Left ventricle myocardium inferior (tissue), 1 donor: ENCODE measurements at regions not wholly inside any gene's neighbourhood (a gene's known extent, or its start where the extent isn't known, plus 50 kb on each side); places are given as distances from the start of the nearest gene placed in this dataset.

Experiments used
- DNase-seq: peaks from one replicate; pipeline ENCODE4 v3.0.0-alpha.2; 2020
- H3K27ac ChIP-seq: fragments of 200-600 bp; replicated peaks from 2 replicates; pipeline ENCODE4 v1.8.0; 2021
- H3K27me3 ChIP-seq: fragments of 200-600 bp; 2 replicates; pipeline ENCODE4 v1.8.0; 2021; ENCODE audit warnings: low read depth
- H3K36me3 ChIP-seq: fragments of 200-600 bp; 2 replicates; pipeline ENCODE4 v1.8.0; 2021
- H3K4me1 ChIP-seq: fragments of 200-600 bp; 2 replicates; pipeline ENCODE4 v1.8.0; 2021
- H3K4me3 ChIP-seq: fragments of 200-600 bp; 2 replicates; pipeline ENCODE4 v1.8.0; 2021; ENCODE audit warnings: mild to moderate bottlenecking, moderate library complexity
- H3K9me3 ChIP-seq: fragments of 200-600 bp; replicated peaks from 2 replicates; pipeline ENCODE4 v1.8.0; 2021
- intact Hi-C: fragments of 100-400 bp; cut with micrococcal nuclease; formaldehyde crosslinking; loops from one replicate; pipeline ENCODE4 v1.11.0; 2022
- TF ChIP-seq, protein P1 (sequence below): fragments of 200-600 bp; IDR thresholded peaks from 2 replicates; pipeline ENCODE4 v1.8.0; 2021; ENCODE audit warnings: antibody characterized with exemption, mild to moderate bottlenecking, borderline replicate concordance
- donor health status: DM: no; HTN: yes; CAD: no; lungs with severe emphysema.

DNA sequence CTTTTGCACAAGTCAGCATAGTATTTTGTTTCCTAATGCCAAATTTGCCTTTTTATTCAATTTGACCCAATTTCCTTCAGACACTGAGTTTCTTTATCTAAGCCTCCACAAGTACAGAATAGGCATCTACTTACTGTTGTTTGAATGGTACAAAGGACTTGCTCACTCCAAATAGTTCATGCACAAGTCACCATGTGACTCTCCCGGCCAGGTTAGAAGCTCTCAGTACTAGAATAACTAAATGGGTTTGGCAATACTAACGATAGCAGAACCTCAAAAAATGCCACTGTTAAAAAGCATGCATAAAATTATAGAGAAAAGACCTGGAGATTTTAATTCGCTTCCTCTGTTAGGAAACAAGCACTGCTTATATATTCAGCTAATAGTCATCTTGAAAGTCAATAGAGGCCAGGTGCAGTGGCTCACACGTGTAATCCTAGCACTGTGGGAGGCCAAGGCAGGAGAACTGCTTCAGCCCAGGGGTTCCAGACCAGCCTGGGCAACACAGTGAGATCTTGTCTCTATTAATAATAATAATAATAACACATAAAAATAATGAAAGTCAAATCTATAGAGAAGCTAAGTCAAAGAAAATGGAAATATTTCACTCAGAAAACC lies 335.8 kb upstream of the MBL2 start:
- Histone ChIP-seq H3K27me3 (no peaks in the 10 kb centered on the region), H3K27ac (no peak overlapping the region), H3K4me1 (no peaks in the 10 kb centered on the region), H3K9me3 (peaks cover 9% of the 10 kb centered on the region), H3K36me3 (no peaks in the 10 kb centered on the region), H3K4me3 (no peak overlapping the region)
- no peak for DNase-seq
- intact Hi-C loops: no loop called here
- TF ChIP-seq, protein P1, sequence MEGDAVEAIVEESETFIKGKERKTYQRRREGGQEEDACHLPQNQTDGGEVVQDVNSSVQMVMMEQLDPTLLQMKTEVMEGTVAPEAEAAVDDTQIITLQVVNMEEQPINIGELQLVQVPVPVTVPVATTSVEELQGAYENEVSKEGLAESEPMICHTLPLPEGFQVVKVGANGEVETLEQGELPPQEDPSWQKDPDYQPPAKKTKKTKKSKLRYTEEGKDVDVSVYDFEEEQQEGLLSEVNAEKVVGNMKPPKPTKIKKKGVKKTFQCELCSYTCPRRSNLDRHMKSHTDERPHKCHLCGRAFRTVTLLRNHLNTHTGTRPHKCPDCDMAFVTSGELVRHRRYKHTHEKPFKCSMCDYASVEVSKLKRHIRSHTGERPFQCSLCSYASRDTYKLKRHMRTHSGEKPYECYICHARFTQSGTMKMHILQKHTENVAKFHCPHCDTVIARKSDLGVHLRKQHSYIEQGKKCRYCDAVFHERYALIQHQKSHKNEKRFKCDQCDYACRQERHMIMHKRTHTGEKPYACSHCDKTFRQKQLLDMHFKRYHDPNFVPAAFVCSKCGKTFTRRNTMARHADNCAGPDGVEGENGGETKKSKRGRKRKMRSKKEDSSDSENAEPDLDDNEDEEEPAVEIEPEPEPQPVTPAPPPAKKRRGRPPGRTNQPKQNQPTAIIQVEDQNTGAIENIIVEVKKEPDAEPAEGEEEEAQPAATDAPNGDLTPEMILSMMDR: no peak

DNA sequence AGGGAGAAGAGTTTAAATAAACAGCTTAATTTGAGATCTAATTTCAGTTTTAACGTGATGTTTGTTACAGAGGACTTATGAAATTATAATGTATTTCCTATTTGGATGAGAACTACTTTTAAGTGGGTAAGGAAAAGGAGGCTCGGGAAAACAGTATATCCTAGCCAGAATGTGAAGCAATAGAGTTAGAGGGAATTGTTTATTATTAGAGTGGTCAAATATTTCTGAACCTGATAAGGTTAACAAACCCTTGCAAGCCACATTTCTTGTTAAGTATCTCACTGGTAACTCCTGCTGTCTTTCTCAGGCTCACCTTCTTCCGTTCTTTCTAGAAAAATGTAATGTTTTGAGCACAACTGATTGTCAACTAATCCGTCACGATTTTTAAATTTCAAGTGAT lies 335.1 kb upstream of the MBL2 start:
- Histone ChIP-seq H3K36me3 (no peaks in the 10 kb centered on the region), H3K4me1 (no peaks in the 10 kb centered on the region), H3K27me3 (no peaks in the 10 kb centered on the region), H3K27ac (no peak overlapping the region), H3K9me3 (peaks cover 5% of the 10 kb centered on the region), H3K4me3 (no peak overlapping the region)
- no peak for DNase-seq
- TF ChIP-seq, protein P1: no peak
- intact Hi-C loops: no loop called here

DNA sequence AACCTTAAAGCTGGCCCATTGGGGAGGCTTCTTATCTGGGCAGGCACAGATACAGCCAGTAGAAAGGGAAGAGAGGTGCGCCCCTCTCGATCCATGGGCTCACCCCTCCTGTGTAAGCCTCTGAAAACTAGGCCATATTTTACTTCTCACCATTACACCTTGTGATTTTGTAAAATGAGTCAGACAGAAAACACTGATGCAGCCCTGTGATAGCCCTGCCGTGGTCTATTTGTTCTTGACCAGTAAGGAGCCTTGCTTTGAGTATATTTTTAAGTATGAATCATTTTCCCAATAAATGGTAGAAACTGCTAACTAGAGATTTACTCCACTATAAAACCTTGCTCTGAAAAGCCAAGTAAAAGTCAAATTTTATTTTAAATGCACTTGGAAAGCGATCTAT lies 329.8 kb upstream of the MBL2 start:
- TF ChIP-seq, protein P1: no peak
- intact Hi-C loops: no loop called here
- no peak overlapping the region for H3K27ac ChIP-seq
- DNase-seq: no peak
- H3K4me1 ChIP-seq: no peaks in the 10 kb centered on the region
- H3K9me3 ChIP-seq: peaks cover 5% of the 10 kb centered on the region
- H3K4me3 ChIP-seq: no peak overlapping the region
- no peaks in the 10 kb centered on the region for H3K27me3 ChIP-seq
- no peaks in the 10 kb centered on the region for H3K36me3 ChIP-seq

DNA sequence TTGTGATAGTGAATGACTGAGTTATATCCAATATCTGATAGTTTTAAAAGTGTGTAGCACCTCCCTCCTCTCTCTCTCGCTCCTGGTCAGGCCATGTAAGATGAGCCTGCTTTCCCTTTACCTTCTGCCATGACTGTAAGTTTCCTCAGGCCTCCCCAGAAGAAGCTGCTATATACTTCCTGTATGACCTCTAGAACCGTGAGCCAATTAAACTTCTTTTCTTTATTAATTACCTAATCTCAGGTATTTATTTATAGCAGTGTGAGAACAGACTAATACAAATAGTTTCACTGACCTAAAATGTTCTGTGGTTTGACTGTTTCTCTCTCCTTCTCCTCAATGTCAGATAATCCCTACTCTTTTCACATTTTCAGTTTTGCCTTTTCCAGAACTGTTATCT lies 321.3 kb upstream of the MBL2 start:
- no peaks in the 10 kb centered on the region for H3K36me3 ChIP-seq
- TF ChIP-seq, protein P1: no peak
- intact Hi-C loops: no loop called here
- H3K4me1 ChIP-seq: no peaks in the 10 kb centered on the region
- H3K4me3 ChIP-seq: no peak overlapping the region
- peaks cover 16% of the 10 kb centered on the region for H3K9me3 ChIP-seq
- H3K27ac ChIP-seq: no peak overlapping the region
- no peak for DNase-seq
- H3K27me3 ChIP-seq: no peaks in the 10 kb centered on the region

DNA sequence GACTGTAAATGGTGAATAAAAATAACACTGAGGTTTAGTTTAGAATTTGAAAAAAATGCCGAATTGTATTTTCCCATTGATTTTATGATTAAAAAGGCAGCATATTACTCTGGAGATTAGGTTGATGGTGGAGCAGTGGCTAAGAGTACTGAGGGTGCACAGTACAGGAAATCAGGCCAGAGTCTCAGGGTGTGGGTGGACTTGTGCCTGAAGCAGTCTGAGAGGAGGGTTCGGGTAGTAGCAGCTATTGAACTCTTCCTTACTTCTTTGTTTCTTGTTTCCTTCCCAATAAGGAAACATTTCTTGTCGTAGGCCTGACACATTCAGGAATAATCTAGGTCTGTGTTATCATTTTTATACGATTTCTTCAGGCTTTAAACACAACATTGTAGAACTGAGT lies 319.0 kb upstream of the MBL2 start:
- no peak overlapping the region for H3K4me3 ChIP-seq
- H3K27ac ChIP-seq: no peak overlapping the region
- TF ChIP-seq, protein P1: no peak
- H3K36me3 ChIP-seq: no peaks in the 10 kb centered on the region
- DNase-seq: no peak
- intact Hi-C loops: no loop called here
- H3K4me1 ChIP-seq: no peaks in the 10 kb centered on the region
- H3K9me3 ChIP-seq: peaks cover 20% of the 10 kb centered on the region
- H3K27me3 ChIP-seq: no peaks in the 10 kb centered on the region

DNA sequence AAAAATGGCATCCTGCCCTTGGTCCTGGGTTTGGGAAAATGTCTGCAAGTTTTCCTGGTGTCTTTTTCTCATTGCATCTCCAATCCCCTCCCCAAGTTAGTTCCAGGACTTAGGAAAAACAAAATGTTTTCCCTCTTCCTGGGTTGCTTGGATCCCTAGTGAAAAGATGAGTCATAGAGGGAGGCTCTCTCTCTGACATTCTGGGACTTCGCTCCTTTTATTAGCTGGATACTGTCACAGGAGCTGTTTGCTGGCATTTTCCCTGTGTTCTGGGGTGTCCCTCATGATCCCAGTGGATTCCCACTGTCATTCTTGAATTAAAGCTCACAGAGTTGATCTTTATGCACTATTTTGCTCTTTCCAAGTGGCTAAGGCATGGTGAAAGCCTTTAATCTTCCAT lies 316.4 kb upstream of the MBL2 start:
- no peak for DNase-seq
- no peaks in the 10 kb centered on the region for H3K4me1 ChIP-seq
- H3K4me3 ChIP-seq: no peak overlapping the region
- TF ChIP-seq, protein P1: no peak
- H3K27me3 ChIP-seq: no peaks in the 10 kb centered on the region
- H3K27ac ChIP-seq: no peak overlapping the region
- peaks cover 36% of the 10 kb centered on the region for H3K9me3 ChIP-seq
- intact Hi-C loops: no loop called here
- H3K36me3 ChIP-seq: no peaks in the 10 kb centered on the region
